ENCODE measurements at regions not wholly inside any gene's neighbourhood (a gene's known extent, or its start where the extent isn't known, plus 50 kb on each side); places are given as distances from the start of the nearest gene placed in this dataset.

- Histone ChIP-seq H3K27me3 (ENCODE audit: low read depth, low read length) (no peaks in the 10 kb centered on the region), H3K4me1 (ENCODE audit: low read length) (no peaks in the 10 kb centered on the region), H3K9ac (ENCODE audit: low read length) (no peak overlapping the region), H3K9me3 (ENCODE audit: insufficient read depth, low read length) (no peaks in the 10 kb centered on the region), H3K4me2 (ENCODE audit: low read length) (no peak overlapping the region), H3K27ac (ENCODE audit: low read length) (no peak overlapping the region), H2AFZ (ENCODE audit: low read depth, low read length) (no peak overlapping the region), H3K4me3 (ENCODE audit: low read length) (no peak overlapping the region), H3K36me3 (replicated peaks; ENCODE audit: low read depth, low read length) (no peaks in the 10 kb centered on the region), H4K20me1 (ENCODE audit: insufficient read depth, low read length) (no peaks in the 10 kb centered on the region), H3K79me2 (ENCODE audit: low read length) (no peaks in the 10 kb centered on the region)
- TF ChIP-seq EZH2phosphoT487 (IDR thresholded peaks at IDR 0.05; ENCODE audit: low read depth) = no peak
- TF ChIP-seq, protein P1, sequence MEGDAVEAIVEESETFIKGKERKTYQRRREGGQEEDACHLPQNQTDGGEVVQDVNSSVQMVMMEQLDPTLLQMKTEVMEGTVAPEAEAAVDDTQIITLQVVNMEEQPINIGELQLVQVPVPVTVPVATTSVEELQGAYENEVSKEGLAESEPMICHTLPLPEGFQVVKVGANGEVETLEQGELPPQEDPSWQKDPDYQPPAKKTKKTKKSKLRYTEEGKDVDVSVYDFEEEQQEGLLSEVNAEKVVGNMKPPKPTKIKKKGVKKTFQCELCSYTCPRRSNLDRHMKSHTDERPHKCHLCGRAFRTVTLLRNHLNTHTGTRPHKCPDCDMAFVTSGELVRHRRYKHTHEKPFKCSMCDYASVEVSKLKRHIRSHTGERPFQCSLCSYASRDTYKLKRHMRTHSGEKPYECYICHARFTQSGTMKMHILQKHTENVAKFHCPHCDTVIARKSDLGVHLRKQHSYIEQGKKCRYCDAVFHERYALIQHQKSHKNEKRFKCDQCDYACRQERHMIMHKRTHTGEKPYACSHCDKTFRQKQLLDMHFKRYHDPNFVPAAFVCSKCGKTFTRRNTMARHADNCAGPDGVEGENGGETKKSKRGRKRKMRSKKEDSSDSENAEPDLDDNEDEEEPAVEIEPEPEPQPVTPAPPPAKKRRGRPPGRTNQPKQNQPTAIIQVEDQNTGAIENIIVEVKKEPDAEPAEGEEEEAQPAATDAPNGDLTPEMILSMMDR (IDR thresholded peaks at IDR 0.05; ENCODE audit: low read depth, low read length) = no peak
These were observed 798.5 kb upstream of the EPHA7 start for GRCh38 chr6:94217836-94218235.

GRCh38 chr6:94215552-94215951 is 796.2 kb upstream of the EPHA7 start:
- Histone ChIP-seq H3K79me2 (ENCODE audit: low read length) (no peaks in the 10 kb centered on the region), H3K9me3 (ENCODE audit: insufficient read depth, low read length) (no peaks in the 10 kb centered on the region), H3K9ac (ENCODE audit: low read length) (no peak overlapping the region), H3K27ac (ENCODE audit: low read length) (no peak overlapping the region), H3K4me3 (ENCODE audit: low read length) (no peak overlapping the region), H3K36me3 (replicated peaks; ENCODE audit: low read depth, low read length) (no peaks in the 10 kb centered on the region), H4K20me1 (ENCODE audit: insufficient read depth, low read length) (no peaks in the 10 kb centered on the region), H3K4me1 (ENCODE audit: low read length) (no peaks in the 10 kb centered on the region), H2AFZ (ENCODE audit: low read depth, low read length) (no peak overlapping the region), H3K27me3 (ENCODE audit: low read depth, low read length) (no peaks in the 10 kb centered on the region), H3K4me2 (ENCODE audit: low read length) (no peak overlapping the region)
- TF ChIP-seq EZH2phosphoT487 (IDR thresholded peaks at IDR 0.05; ENCODE audit: low read depth) = no peak
- TF ChIP-seq, protein P1 (IDR thresholded peaks at IDR 0.05; ENCODE audit: low read depth, low read length) = no peak

- H3K9me3 ChIP-seq (ENCODE audit: insufficient read depth, low read length) = no peaks in the 10 kb centered on the region
- no peak overlapping the region for H3K4me3 ChIP-seq (ENCODE audit: low read length)
- H2AFZ ChIP-seq (ENCODE audit: low read depth, low read length) = no peak overlapping the region
- H4K20me1 ChIP-seq (ENCODE audit: insufficient read depth, low read length) = no peaks in the 10 kb centered on the region
- H3K9ac ChIP-seq (ENCODE audit: low read length) = no peak overlapping the region
- no peak for TF ChIP-seq EZH2phosphoT487 (IDR thresholded peaks at IDR 0.05; ENCODE audit: low read depth)
- TF ChIP-seq, protein P1 (IDR thresholded peaks at IDR 0.05; ENCODE audit: low read depth, low read length) = no peak
- no peaks in the 10 kb centered on the region for H3K4me1 ChIP-seq (ENCODE audit: low read length)
- H3K27me3 ChIP-seq (ENCODE audit: low read depth, low read length) = no peaks in the 10 kb centered on the region
- no peaks in the 10 kb centered on the region for H3K36me3 ChIP-seq (replicated peaks; ENCODE audit: low read depth, low read length)
- H3K27ac ChIP-seq (ENCODE audit: low read length) = no peak overlapping the region
- no peaks in the 10 kb centered on the region for H3K79me2 ChIP-seq (ENCODE audit: low read length)
- no peak overlapping the region for H3K4me2 ChIP-seq (ENCODE audit: low read length)
These were observed 793.9 kb upstream of the EPHA7 start for GRCh38 chr6:94213226-94213625.

DNA sequence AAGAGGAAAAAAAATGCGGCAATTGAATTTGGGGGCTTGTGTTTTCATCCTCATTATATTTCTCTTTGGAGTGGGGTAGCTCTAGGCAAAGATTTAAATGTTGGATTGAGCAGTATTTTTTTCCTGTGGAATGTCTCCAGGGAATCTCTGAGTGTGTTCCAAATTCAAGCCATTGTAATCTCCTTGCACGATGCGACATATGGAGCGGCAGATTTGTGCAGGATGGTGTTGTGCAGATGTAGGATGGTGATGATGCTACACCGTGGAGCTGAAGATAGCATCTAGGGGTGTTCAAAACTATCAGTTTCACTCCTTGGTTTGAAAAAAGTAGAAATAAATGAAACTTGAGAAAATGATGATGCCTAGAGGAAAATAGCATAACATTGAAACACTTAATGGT is 777.5 kb upstream of the EPHA7 start:
- Histone ChIP-seq H3K36me3 (replicated peaks; ENCODE audit: low read depth, low read length) (no peaks in the 10 kb centered on the region), H3K9ac (ENCODE audit: low read length) (no peak overlapping the region), H3K27ac (ENCODE audit: low read length) (no peak overlapping the region), H3K9me3 (ENCODE audit: insufficient read depth, low read length) (no peaks in the 10 kb centered on the region), H3K79me2 (ENCODE audit: low read length) (no peaks in the 10 kb centered on the region), H3K4me1 (ENCODE audit: low read length) (no peaks in the 10 kb centered on the region), H3K4me3 (ENCODE audit: low read length) (no peak overlapping the region), H4K20me1 (ENCODE audit: insufficient read depth, low read length) (no peaks in the 10 kb centered on the region), H2AFZ (ENCODE audit: low read depth, low read length) (no peak overlapping the region), H3K4me2 (ENCODE audit: low read length) (no peak overlapping the region), H3K27me3 (ENCODE audit: low read depth, low read length) (no peaks in the 10 kb centered on the region)
- TF ChIP-seq EZH2phosphoT487 (IDR thresholded peaks at IDR 0.05; ENCODE audit: low read depth) = no peak
- TF ChIP-seq, protein P1 (IDR thresholded peaks at IDR 0.05; ENCODE audit: low read depth, low read length) = no peak

Measured in OCI-LY3 (cell line).